Heart left ventricle (tissue), 13 donors: ENCODE measurements at regions not wholly inside any gene's neighbourhood (a gene's known extent, or its start where the extent isn't known, plus 50 kb on each side); places are given as distances from the start of the nearest gene placed in this dataset.

Experiments used
- POLR2A ChIP-seq, 2 donors: fragments of 450-650 bp; IDR thresholded peaks; one replicate each; pipeline ENCODE4 v1.6.1; 2017; ENCODE audit warnings: antibody characterized with exemption in 2 of 2, mild to moderate bottlenecking in 2 of 2, moderate library complexity in 2 of 2
- TF ChIP-seq, protein P1 (sequence below), 12 donors: fragments of 200-600 bp; sonication (generic) in 4 of 12; IDR thresholded peaks; one replicate each; pipeline versions ENCODE4 v1.5.0 to v1.8.0; 2018 to 2022; ENCODE audit warnings: antibody characterized with exemption in 12 of 12, mild to moderate bottlenecking in 5 of 12
- donor health status: ischemic (EF 13 %, LVEDD 7.1; RV severe dilation, severe dysfunction).
- donor health status: DM: no; HTN: yes; CAD: no.
- donor health status: DM: no; HTN: no; CAD: no.
- donor health status: ischemic (EF 25% LVEDD 6.9; RV normal size, moderate dysfunction).
- donor health status: ischemic (EF 25% LVEDD 5.7; RV mildly dilated, moderate dysfunction).
- donor health status: ischemic (EF 35%, LVEDD 5.7; RV mildly dilated, moderate dysfunction).
- donor health status: nonischemic (EF 11% LVEDD 7.7; RV severe dilation, severe dysfunction).
- donor health status: DM: yes; HTN: yes; CAD: no.
- donor health status: PGD.
- donor health status: ischemic (EF 29% LVEDD 5.4; RV normal size, mild dysfunction).
- donor health status: nonischemic (EF 23%, LVEDD 6.1; RV moderate dilation, normal function).

DNA sequence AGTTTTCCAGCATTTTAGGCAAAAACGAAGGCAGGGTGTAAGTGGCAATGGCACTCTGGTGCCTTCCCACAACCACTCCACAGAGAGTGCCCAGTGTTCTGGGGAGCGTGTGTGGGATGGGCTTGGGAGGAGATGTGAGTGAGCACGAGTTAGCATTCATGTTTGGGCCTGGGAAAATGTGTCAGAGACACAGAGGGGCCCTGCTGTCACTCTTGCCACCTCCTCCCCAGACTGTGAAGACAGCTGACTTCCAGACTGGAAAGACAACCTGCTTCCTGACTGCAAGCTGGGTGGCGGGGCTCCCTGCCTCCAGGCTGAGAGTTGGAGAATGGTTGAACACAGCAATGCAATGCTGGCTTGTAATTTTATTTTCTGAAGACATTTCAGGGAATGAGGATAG lies 454.5 kb upstream of the ZMIZ1 start:
- TF ChIP-seq, protein P1, sequence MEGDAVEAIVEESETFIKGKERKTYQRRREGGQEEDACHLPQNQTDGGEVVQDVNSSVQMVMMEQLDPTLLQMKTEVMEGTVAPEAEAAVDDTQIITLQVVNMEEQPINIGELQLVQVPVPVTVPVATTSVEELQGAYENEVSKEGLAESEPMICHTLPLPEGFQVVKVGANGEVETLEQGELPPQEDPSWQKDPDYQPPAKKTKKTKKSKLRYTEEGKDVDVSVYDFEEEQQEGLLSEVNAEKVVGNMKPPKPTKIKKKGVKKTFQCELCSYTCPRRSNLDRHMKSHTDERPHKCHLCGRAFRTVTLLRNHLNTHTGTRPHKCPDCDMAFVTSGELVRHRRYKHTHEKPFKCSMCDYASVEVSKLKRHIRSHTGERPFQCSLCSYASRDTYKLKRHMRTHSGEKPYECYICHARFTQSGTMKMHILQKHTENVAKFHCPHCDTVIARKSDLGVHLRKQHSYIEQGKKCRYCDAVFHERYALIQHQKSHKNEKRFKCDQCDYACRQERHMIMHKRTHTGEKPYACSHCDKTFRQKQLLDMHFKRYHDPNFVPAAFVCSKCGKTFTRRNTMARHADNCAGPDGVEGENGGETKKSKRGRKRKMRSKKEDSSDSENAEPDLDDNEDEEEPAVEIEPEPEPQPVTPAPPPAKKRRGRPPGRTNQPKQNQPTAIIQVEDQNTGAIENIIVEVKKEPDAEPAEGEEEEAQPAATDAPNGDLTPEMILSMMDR (IDR thresholded peaks at IDR 0.05): no peak
- no peak for TF ChIP-seq POLR2A (IDR thresholded peaks at IDR 0.05)
